T-helper 2 cell treated with Interferon-gamma antibody and Interleukin-4, amounts not matched to agents 5 μg/mL and 100 μg/mL, for 36 hours (primary cell): ENCODE measurements at regions not wholly inside any gene's neighbourhood (a gene's known extent, or its start where the extent isn't known, plus 50 kb on each side); places are given as distances from the start of the nearest gene placed in this dataset.

Experiments
- DNase-seq: peaks from one replicate; pipeline ENCODE4 v3.0.0; 2021; ENCODE audit warnings: low spot score
- H3K27ac Mint-ChIP-seq: one replicate; pipeline ENCODE4 v1.8.0; 2021; ENCODE audit warnings: mild to moderate bottlenecking, mixed read lengths
- H3K27me3 Mint-ChIP-seq: one replicate; pipeline ENCODE4 v1.8.0; 2021; ENCODE audit warnings: low read depth, mixed read lengths
- H3K36me3 Mint-ChIP-seq: one replicate; pipeline ENCODE4 v1.8.0; 2021; ENCODE audit warnings: low read depth, mixed read lengths
- H3K4me1 Mint-ChIP-seq: one replicate; pipeline ENCODE4 v1.8.0; 2021; ENCODE audit warnings: low read depth, mixed read lengths
- H3K4me3 Mint-ChIP-seq: one replicate; pipeline ENCODE4 v1.8.0; 2022; ENCODE audit warnings: mild to moderate bottlenecking, moderate library complexity, mixed read lengths
- H3K9me3 Mint-ChIP-seq: one replicate; pipeline ENCODE4 v1.8.0; 2021; ENCODE audit warnings: mixed read lengths

GRCh38 chr7:64614812-64615211, 51.1 kb upstream of the ZNF107 start:
- Mint-ChIP-seq H3K36me3 (no peaks in the 10 kb centered on the region), H3K27me3 (no peaks in the 10 kb centered on the region), H3K27ac (no peak overlapping the region), H3K4me3 (no peak overlapping the region), H3K9me3 (peaks cover 60% of the 10 kb centered on the region), H3K4me1 (no peaks in the 10 kb centered on the region)
- no peak for DNase-seq

GRCh38 chr7:64613653-64614052, 50.8 kb upstream of the ZNF680 start:
- Mint-ChIP-seq H3K36me3 (no peaks in the 10 kb centered on the region), H3K9me3 (peaks cover 56% of the 10 kb centered on the region), H3K4me1 (no peaks in the 10 kb centered on the region), H3K27me3 (no peaks in the 10 kb centered on the region), H3K4me3 (no peak overlapping the region), H3K27ac (no peak overlapping the region)
- DNase-seq = no peak
